ENCODE measurements at regions not wholly inside any gene's neighbourhood (a gene's known extent, or its start where the extent isn't known, plus 50 kb on each side); places are given as distances from the start of the nearest gene placed in this dataset.

DNA sequence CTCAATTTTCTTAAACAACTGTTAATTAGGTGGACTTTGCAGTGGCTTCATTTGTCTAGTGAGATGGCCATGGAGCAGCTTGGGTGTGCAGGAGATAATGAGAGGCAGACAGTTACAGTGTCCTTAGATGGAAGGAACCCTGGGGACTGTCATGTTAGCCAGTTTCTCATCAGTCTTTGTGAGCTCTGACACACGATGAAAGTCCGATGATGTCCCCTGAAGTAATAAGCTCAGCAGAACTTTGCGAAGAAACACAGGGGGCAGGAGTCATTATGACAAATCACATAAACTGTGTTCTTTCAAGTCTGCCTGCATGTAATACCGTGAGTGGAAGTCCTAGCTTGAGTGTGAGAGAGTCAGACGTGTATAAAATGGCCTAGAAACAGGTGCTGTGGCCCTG lies 201.8 kb downstream of the DRD1 start:
- TF ChIP-seq POLR2A (IDR thresholded peaks at IDR 0.05) (no peak), CTCF (IDR thresholded peaks at IDR 0.05) (no peak)
- Histone ChIP-seq H3K4me1 (no peaks in the 10 kb centered on the region), H3K36me3 (no peaks in the 10 kb centered on the region), H3K4me3 (no peak overlapping the region), H3K9me3 (no peaks in the 10 kb centered on the region), H3K27ac (no peak overlapping the region), H3K27me3 (no peaks in the 10 kb centered on the region)
- no peak for DNase-seq

DNA sequence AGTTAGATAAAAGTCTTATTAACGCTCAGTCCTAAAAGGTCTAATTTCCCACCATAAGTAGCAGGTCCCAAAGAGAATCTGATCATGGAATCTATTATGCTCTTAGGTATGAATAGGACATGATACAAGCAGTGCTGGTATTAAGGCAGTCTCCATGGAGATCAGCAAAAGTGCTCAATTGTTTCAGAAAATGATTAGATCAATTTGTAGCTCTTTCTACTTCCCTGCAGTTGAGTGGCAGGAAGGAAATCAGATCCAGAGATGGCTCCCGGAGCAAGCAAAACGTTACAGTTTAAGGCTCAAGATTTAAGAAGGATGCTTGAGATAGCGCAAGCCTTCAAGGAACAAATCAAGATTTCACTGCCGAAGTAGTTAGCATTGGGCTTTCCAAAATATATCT lies 205.7 kb downstream of the DRD1 start:
- TF ChIP-seq POLR2A (IDR thresholded peaks at IDR 0.05) (no peak), CTCF (IDR thresholded peaks at IDR 0.05) (no peak)
- no peaks in the 10 kb centered on the region for H3K4me1 ChIP-seq
- H3K36me3 ChIP-seq = no peaks in the 10 kb centered on the region
- H3K9me3 ChIP-seq = no peaks in the 10 kb centered on the region
- DNase-seq = no peak
- H3K4me3 ChIP-seq = no peak overlapping the region
- H3K27ac ChIP-seq = no peak overlapping the region
- H3K27me3 ChIP-seq = no peaks in the 10 kb centered on the region

DNA sequence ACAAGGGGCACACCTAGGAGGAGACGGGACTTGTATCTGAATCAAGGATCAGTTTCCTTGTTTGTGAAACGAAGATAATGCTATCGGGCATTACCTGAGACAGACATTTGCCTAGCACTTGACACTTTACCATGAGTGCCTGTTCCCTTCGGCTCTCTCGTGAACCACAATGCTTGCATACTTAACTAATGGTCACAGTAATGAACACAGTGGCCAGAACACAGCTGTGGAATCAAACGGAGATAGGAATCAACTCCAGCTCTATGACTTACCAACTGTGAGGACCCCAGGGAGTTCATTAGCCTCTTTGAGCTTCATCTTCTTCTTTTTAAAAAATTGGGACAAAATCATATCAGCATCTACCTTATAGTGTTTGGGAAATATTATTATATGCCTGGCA lies 207.8 kb downstream of the DRD1 start:
- Histone ChIP-seq H3K36me3 (no peaks in the 10 kb centered on the region), H3K27me3 (no peaks in the 10 kb centered on the region), H3K4me3 (no peak overlapping the region), H3K4me1 (no peaks in the 10 kb centered on the region), H3K9me3 (no peaks in the 10 kb centered on the region), H3K27ac (no peak overlapping the region)
- no peak for DNase-seq
- no peak for TF ChIP-seq POLR2A (IDR thresholded peaks at IDR 0.05)
- TF ChIP-seq CTCF (IDR thresholded peaks at IDR 0.05) = no peak

GRCh38 chr5:175235251-175235960 lies 208.6 kb downstream of the DRD1 start:
- Histone ChIP-seq H3K4me3 (no peak overlapping the region), H3K27ac (no peak overlapping the region), H3K9me3 (no peaks in the 10 kb centered on the region), H3K4me1 (no peaks in the 10 kb centered on the region), H3K36me3 (no peaks in the 10 kb centered on the region), H3K27me3 (no peaks in the 10 kb centered on the region)
- DNase-seq = no peak
- TF ChIP-seq POLR2A (IDR thresholded peaks at IDR 0.05) (no peak), CTCF (IDR thresholded peaks at IDR 0.05) (no peak)

DNA sequence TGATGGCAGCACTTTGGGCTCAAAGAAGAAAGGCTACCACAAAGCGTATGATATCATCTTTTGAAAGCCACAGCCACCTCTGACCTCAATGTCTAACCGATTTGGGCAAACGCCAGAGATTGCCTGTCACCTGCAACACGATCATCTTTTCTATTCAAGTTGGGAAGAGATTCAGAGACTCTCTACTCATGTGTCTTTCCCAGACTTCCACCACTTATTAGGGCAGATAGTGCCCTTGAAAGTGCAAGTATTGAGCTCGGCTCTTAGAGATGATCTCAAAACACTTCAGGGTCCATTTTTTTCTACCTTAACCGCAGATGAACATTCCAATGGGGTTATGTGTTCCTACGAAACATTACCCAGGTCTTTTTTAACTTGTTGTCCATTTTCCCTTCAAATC lies 213.7 kb downstream of the DRD1 start:
- Histone ChIP-seq H3K36me3 (no peaks in the 10 kb centered on the region), H3K9me3 (no peaks in the 10 kb centered on the region), H3K4me3 (no peak overlapping the region), H3K27me3 (no peaks in the 10 kb centered on the region), H3K4me1 (no peaks in the 10 kb centered on the region), H3K27ac (no peak overlapping the region)
- DNase-seq = no peak
- TF ChIP-seq CTCF (IDR thresholded peaks at IDR 0.05) (no peak), POLR2A (IDR thresholded peaks at IDR 0.05) (no peak)

DNA sequence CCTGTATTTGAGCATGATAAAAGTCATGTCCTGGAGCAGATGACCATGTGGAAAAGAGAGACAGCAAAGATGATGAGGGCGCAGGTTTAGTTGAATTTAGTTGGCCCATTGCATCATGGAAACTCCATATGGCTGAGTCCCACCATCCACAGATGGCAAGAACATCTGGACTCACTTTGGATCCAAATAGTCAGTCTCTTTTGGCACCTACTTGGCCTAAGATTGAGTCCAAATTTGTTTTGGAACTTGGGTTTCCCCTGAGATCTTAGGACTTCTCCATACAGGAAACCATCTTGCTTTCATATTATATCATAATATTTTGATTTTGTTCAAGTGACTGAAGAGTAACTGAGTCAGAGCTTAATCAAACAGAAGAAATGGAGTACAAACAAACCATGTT lies 217.5 kb downstream of the DRD1 start:
- H3K4me1 ChIP-seq = no peaks in the 10 kb centered on the region
- TF ChIP-seq POLR2A (IDR thresholded peaks at IDR 0.05) (no peak), CTCF (IDR thresholded peaks at IDR 0.05) (no peak)
- H3K27ac ChIP-seq = no peak overlapping the region
- H3K36me3 ChIP-seq = no peaks in the 10 kb centered on the region
- no peak overlapping the region for H3K4me3 ChIP-seq
- no peaks in the 10 kb centered on the region for H3K9me3 ChIP-seq
- no peaks in the 10 kb centered on the region for H3K27me3 ChIP-seq
- DNase-seq = no peak

Measured in Peyer's patch (tissue), 4 donors.